ENCODE measurements at regions not wholly inside any gene's neighbourhood (a gene's known extent, or its start where the extent isn't known, plus 50 kb on each side); places are given as distances from the start of the nearest gene placed in this dataset.

DNA sequence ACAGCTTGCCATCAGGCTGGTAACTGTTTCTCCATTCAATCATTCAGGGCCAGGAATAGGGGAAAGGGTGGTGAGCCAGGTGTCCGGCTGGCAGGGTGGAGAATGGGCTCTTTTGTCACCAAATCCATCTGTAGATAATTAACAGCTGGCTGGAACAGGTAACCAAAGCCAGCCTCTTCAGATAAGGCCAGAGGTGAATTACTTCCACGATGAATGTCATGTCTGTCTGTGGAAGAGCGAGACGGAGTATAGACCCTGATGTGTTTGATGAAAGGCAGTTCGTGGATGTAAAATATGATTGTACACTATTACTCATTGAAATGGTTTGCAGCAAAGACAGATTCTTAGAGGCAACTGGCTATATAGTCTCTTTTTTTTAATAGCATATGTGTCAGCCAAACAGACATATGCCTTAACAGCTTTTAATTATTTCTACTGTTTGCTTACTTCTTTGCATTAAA lies 149.8 kb downstream of the KLF6 start:
- TF ChIP-seq, protein P1, sequence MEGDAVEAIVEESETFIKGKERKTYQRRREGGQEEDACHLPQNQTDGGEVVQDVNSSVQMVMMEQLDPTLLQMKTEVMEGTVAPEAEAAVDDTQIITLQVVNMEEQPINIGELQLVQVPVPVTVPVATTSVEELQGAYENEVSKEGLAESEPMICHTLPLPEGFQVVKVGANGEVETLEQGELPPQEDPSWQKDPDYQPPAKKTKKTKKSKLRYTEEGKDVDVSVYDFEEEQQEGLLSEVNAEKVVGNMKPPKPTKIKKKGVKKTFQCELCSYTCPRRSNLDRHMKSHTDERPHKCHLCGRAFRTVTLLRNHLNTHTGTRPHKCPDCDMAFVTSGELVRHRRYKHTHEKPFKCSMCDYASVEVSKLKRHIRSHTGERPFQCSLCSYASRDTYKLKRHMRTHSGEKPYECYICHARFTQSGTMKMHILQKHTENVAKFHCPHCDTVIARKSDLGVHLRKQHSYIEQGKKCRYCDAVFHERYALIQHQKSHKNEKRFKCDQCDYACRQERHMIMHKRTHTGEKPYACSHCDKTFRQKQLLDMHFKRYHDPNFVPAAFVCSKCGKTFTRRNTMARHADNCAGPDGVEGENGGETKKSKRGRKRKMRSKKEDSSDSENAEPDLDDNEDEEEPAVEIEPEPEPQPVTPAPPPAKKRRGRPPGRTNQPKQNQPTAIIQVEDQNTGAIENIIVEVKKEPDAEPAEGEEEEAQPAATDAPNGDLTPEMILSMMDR (IDR thresholded peaks at IDR 0.05), result no peak
- no peak for TF ChIP-seq POLR2A (IDR thresholded peaks at IDR 0.05)
- TF ChIP-seq EP300 (IDR thresholded peaks at IDR 0.05), result no peak
